ENCODE measurements at regions not wholly inside any gene's neighbourhood (a gene's known extent, or its start where the extent isn't known, plus 50 kb on each side); places are given as distances from the start of the nearest gene placed in this dataset.

- H3K4me3 ChIP-seq (ENCODE audit: low read depth, low read length): no peak overlapping the region
- no peak for TF ChIP-seq CTCF (IDR thresholded peaks at IDR 0.05; ENCODE audit: insufficient read depth, low read length)
- no peak for DNase-seq (ENCODE audit: low read depth)
Measured at GRCh38 chr18:78579854-78580577, 399.6 kb upstream of the SALL3 start.

- no peak for TF ChIP-seq CTCF (IDR thresholded peaks at IDR 0.05; ENCODE audit: insufficient read depth, low read length)
- no peak overlapping the region for H3K4me3 ChIP-seq (ENCODE audit: low read depth, low read length)
- DNase-seq (ENCODE audit: low read depth): no peak
Measured at GRCh38 chr18:78580835-78581339, 398.7 kb upstream of the SALL3 start.

GRCh38 chr18:78582181-78582709 lies 397.4 kb upstream of the SALL3 start:
- H3K4me3 ChIP-seq (ENCODE audit: low read depth, low read length): no peak overlapping the region
- DNase-seq (ENCODE audit: low read depth): no peak
- no peak for TF ChIP-seq CTCF (IDR thresholded peaks at IDR 0.05; ENCODE audit: insufficient read depth, low read length)

- TF ChIP-seq CTCF (IDR thresholded peaks at IDR 0.05; ENCODE audit: insufficient read depth, low read length): no peak
- no peak for DNase-seq (ENCODE audit: low read depth)
- no peak overlapping the region for H3K4me3 ChIP-seq (ENCODE audit: low read depth, low read length)
Measured at GRCh38 chr18:78582898-78583738, 396.5 kb upstream of the SALL3 start.

- DNase-seq (ENCODE audit: low read depth): no peak
- no peak for TF ChIP-seq CTCF (IDR thresholded peaks at IDR 0.05; ENCODE audit: insufficient read depth, low read length)
- no peak overlapping the region for H3K4me3 ChIP-seq (ENCODE audit: low read depth, low read length)
Measured at GRCh38 chr18:78583739-78584458, 395.7 kb upstream of the SALL3 start.

- H3K4me3 ChIP-seq (ENCODE audit: low read depth, low read length): no peak overlapping the region
- TF ChIP-seq CTCF (IDR thresholded peaks at IDR 0.05; ENCODE audit: insufficient read depth, low read length): no peak
- no peak for DNase-seq (ENCODE audit: low read depth)
Measured at GRCh38 chr18:78584459-78585022, 395.1 kb upstream of the SALL3 start.

Data from fibroblast of the aortic adventitia (primary cell).